Putamen (tissue), 1 donor: ENCODE measurements at regions not wholly inside any gene's neighbourhood (a gene's known extent, or its start where the extent isn't known, plus 50 kb on each side); places are given as distances from the start of the nearest gene placed in this dataset.
"Not testable (repeated sequence)": the region's sequence is repeated elsewhere in the genome, so short reads cannot be mapped to it uniquely, and the experiment has no call there.

Experiments
- DNase-seq: peaks from one replicate; pipeline ENCODE4 v3.0.0-alpha.2; 2016; ENCODE audit warnings: low spot score

DNA sequence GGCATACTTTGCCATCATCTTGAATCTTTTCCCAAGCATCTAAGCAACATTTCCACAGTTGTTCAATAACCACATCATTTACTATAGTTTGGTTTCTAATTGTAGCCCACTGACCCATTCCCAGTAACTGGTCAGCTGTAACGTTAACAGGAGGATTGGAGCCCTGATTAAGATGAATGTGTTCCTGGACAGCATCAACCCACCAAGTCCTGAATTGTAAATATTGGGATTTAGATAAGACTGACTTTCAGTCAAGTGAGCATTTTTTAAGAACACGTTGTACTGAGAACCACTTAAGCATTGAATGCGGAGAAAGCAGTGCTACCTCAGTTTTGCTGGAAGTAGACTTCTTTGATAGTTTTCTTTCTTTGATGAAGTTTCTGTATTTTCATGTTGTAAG lies 53.3 kb upstream of the ARL4D start:
- not testable (repeated sequence) for DNase-seq

DNA sequence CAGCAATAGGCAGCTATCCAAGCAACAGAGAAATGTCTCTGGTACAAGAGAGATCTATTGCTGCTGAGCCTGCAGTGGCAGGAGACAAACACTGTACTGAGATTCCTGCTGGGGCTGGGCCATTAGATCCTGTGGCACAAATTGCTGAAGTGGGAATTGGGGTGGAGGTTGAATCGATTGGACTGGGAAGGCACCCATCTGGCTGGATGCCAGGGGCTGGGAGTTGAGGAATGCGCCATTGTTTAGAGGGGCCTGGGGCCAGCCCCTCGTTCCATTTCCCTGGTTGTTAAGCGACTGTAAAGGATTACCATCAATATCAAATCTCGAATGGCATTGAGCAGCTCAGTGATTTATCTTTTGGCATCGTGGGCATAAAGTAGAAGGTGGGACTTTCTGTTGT lies 54.1 kb upstream of the ARL4D start:
- no peak for DNase-seq

- DNase-seq: no peak
These were observed 56.3 kb upstream of the ARL4D start for GRCh38 chr17:43342589-43342890.

DNA sequence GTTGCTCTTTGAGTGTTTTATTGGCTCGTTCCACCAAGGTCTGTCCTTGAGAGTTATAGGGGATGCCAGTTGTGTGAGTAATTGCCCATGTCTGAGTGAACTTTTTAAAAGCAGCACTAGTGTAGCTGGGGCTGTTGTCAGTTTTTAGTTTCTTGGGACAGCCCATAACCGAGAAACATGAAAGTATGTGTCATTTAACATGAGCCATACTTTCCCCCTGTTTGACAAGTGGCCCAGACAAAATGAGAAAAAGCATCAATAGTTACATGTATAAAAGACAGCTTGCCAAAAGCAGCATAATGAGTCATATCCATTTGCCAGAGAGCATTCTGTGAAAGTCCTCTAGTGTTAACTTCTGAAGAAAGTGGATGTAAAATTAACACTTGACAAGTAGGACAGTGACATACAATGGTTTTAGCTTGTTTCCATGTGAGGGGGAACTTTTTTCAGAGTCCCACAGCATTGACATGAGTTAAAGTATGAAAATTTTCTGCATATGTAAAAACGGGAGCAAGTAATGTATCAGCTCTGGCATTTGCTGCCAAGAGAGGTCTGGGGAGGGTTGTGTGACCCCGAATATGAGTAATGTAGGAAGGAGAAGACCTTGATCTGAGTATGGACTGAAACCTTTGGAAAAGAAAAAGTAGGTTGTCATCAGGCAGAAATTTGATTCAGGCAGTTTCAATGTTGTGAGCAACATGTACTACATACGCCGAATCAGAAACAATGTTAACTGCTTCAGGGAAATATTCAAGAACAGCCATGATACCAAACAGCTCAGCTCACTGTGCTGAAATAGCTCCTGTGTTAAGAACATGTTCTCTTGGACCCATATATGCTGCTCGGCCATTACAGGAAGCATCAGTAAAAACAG lies 56.8 kb upstream of the ARL4D start:
- no peak for DNase-seq

DNA sequence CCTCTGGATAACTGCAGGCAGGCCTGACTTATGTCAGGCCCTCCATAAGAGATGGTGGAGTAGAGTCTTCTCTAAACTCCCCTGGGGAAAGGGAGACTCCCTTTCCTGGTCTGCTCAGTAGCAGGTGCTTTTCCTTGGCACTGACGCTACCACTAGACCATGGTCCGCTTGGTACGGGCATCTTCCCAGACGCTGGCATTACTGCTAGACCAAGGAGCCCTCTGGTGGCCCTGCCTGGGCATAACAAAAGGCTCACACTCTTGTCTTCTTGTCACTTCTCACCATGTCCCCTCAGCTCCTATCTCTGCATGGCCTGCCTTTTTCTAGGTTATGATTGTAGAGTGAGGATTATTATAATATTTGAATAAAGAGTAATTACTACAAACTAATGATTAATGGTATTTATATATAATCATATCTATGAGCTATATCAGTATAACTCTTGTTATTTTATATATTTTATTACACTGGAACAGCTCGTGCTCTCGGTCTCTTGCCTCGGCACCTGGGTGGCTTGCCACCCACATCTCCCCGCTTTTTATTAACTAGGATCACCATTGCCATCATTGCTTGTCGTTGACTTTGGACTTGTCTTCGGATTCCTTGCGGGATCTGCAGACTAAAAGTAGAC lies 59.8 kb upstream of the ARL4D start:
- peak; percentile 68 for DNase-seq

- no peak for DNase-seq
These were observed 60.9 kb upstream of the ARL4D start for GRCh38 chr17:43337684-43338428.

DNA sequence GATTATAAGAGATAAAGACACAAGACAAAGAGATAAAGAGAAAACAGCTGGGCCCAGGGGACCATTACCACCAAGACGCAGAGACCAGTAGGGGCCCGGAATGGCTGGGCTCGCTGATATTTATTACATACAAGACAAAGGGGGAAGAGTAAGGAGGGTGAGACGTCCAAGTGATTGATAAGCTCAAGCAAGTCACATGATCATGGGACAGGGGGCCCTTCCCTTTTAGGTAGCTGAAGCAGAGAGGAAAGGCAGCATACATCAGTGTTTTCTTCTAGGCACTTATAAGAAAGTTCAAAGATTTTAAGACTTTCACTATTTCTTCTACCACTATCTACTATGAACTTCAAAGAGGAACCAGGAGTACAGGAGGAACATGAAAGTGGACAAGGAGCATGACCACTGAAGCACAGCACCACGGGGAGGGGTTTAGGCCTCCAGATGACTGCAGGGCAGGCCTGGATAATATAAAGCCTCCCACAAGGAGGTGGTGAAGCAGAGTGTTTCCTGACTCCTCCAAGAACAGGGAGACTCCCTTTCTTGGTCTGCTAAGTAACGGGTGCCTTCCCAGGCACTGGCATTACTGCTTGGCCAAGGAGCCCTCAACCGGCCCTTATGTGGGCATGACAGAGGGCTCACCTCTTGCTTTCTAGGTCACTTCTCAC lies 63.9 kb upstream of the ARL4D start:
- DNase-seq: no peak

- no peak for DNase-seq
These were observed 65.3 kb upstream of the ARL4D start for GRCh38 chr17:43333433-43333943.

- DNase-seq: no peak
These were observed 66.6 kb upstream of the ARL4D start for GRCh38 chr17:43332230-43332629.

GRCh38 chr17:43330876-43331639 lies 67.7 kb upstream of the ARL4D start:
- DNase-seq: no peak

GRCh38 chr17:43329183-43329582 lies 69.6 kb upstream of the ARL4D start:
- no peak for DNase-seq

GRCh38 chr17:43328650-43329049 lies 70.1 kb upstream of the ARL4D start:
- DNase-seq: no peak

GRCh38 chr17:43327834-43328420 lies 70.9 kb upstream of the ARL4D start:
- DNase-seq: no peak

DNA sequence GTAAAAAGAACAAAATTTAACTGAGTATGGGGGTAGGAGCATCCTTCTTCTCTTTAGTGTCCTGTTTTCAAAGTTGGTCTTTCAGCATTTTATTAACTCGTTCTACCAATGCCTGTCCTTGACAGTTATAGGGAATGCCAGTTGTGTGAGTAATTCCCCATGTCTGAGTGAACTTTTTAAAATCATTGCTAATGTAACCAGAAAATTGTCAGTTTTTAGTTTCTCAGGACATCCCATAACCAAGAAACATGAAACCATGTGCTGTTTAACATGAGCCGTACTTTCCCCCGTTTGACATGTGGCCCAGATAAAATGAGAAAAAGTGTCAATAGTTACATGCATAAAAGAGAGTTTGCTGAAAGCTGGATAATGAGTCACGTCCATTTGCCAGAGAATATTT lies 71.4 kb upstream of the ARL4D start:
- DNase-seq: no peak

- no peak for DNase-seq
These were observed 72.1 kb upstream of the ARL4D start for GRCh38 chr17:43326490-43327275.

- DNase-seq: no peak
These were observed 74.4 kb upstream of the ARL4D start for GRCh38 chr17:43324205-43324893.

DNA sequence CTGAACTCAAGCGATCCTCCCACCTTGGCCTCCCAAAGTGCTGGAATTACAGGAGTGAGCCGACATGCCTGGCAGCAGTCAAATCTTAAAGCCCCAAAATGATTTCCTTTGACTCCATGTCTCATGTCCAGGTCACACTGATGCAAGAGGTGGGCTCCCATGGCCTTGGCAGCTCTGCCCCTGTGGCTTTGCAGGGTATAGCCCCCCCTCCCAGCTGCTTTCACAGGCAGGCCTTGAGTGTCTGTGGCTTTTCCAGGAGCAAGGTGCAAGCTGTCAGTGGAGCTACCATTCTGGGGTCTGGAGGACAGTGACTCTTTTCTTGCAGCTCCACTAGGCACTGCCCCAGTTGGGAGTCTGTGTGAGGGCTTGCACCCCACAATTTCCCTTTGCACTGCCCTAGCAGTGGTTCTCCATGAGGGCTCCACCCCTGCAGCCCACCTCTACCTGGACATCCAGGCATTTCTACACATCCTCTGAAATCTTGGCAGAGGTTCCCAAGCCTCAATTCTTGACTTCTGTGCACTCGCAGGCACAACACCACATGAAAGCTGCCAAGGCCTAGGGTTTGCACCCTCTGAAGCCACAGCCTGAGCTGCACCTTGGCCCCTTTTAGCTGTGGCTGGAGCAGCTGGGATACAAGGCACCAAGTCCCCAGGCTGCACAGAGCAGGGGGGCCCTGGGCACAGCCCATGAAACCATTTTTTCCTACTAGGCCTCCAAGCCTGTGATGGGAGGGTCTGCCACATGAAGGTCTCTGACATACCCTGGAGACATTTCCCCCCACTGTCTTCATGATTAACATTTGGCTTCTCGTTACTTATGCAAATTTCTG lies 79.3 kb upstream of the ARL4D start:
- no peak for DNase-seq

GRCh38 chr17:43316522-43317142 lies 82.2 kb upstream of the ARL4D start:
- DNase-seq: no peak
